ENCODE measurements at regions not wholly inside any gene's neighbourhood (a gene's known extent, or its start where the extent isn't known, plus 50 kb on each side); places are given as distances from the start of the nearest gene placed in this dataset.
A peak's percentile ranks its signal among the peaks of the same experiment; 100 is the strongest.

DNA sequence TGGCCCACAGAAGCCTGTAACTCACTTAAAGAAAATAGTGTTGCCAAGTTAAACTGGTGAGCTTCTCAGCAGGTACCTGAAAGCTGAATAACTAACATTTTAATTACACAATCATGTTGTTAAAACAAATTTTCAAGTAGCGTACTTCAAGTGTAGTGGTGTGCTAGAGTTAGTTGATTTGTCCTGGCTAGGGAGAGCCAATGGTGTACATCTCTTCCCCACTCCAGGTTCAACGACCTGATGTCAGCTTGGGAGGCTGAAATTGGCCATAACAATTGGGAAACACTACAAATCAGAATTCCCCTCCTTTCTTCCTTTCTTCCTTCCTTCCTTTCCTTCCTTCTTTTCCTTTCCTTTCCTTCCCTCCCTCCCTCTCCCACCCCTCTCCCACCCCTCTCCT lies 295.3 kb upstream of the SLC24A2 start:
- no peak overlapping the region for H3K4me2 ChIP-seq (ENCODE audit: insufficient read depth, low read length, poor library complexity, severe bottlenecking)
- no peak overlapping the region for H2BK120ac ChIP-seq (ENCODE audit: low read depth, low read length)
- H3K27me3 ChIP-seq (ENCODE audit: control insufficient read depth in 3 of 3, insufficient read depth in 3 of 3, low read depth in 1 of 3, low read length in 3 of 3) = no peaks in the 10 kb centered on the region

DNA sequence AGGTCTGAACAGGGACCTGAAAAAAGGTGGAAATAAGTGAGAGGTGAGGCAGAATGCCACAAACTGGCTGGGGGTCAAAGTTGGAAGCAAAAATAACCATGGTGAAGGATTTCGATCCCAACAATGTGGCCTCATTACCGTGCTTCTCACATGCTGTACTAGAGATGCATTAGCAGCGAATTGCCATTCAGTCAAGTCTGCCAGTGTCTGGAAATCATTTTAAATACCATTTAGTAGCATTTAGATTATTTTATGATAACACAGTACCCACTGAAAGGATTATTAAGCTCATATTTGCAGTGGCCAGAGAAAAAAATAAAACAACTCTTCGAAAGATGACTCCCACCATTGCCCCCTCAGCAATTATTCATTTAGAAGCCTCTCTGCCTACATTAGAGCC lies 294.6 kb upstream of the SLC24A2 start:
- Histone ChIP-seq H2AK5ac (ENCODE audit: low read depth, low read length) (no peak overlapping the region), H3K4me3 (ENCODE audit: low read length in 2 of 2) (peak overlapping the region in 1 of 2 donors; percentile 2), H3K4me2 (ENCODE audit: insufficient read depth, low read length, poor library complexity, severe bottlenecking) (no peak overlapping the region), H3K27ac (replicated peaks; ENCODE audit: low read length) (no peak overlapping the region), H3K36me3 (replicated peaks in 1 of 2; ENCODE audit: control insufficient read depth in 2 of 2, insufficient read depth in 2 of 2, low read length in 2 of 2) (no peaks in the 10 kb centered on the region), H3K18ac (ENCODE audit: low read length) (no peak overlapping the region), H3K79me1 (ENCODE audit: low read depth, low read length) (no peaks in the 10 kb centered on the region), H3K4me1 (ENCODE audit: control insufficient read depth in 2 of 2, insufficient read depth in 1 of 2, low read depth in 1 of 2, low read length in 2 of 2) (peaks cover 0 to 1% of the 10 kb centered on the region in 2 donors), H3K14ac (ENCODE audit: low read length) (no peak overlapping the region), H4K91ac (ENCODE audit: low read depth, low read length, poor library complexity) (no peak overlapping the region), H2AFZ (ENCODE audit: low read length) (no peak overlapping the region), H3K27me3 (ENCODE audit: control insufficient read depth in 3 of 3, insufficient read depth in 3 of 3, low read depth in 1 of 3, low read length in 3 of 3) (no peaks in the 10 kb centered on the region), H2BK120ac (ENCODE audit: low read depth, low read length) (no peak overlapping the region), H4K8ac (ENCODE audit: low read depth, low read length) (no peak overlapping the region), H3K23ac (ENCODE audit: low read depth, low read length, poor library complexity) (no peak overlapping the region), H2BK5ac (ENCODE audit: low read length) (no peak overlapping the region), H3K9me3 (replicated peaks in 1 of 2; ENCODE audit: control insufficient read depth in 2 of 2, insufficient read depth in 1 of 2, low read depth in 1 of 2, low read length in 2 of 2) (no peaks in the 10 kb centered on the region), H3K9ac (ENCODE audit: low read depth, low read length, poor library complexity) (no peak overlapping the region), H2BK12ac (ENCODE audit: low read length) (no peak overlapping the region), H3K4ac (ENCODE audit: low read length) (no peak overlapping the region), H2BK15ac (ENCODE audit: low read length) (no peak overlapping the region)
- WGBS, 2 donors (ENCODE audit: extremely low coverage in 2 of 2, insufficient read length in 2 of 2, insufficient replicate concordance in 1 of 2) = no CpG with 5 or more reads among the region's 4 CpGs
- DNase-seq (ENCODE audit: low spot score) = no peak

More for the DNA sequence above, 295.3 kb upstream of the SLC24A2 start:
- H3K4me1 ChIP-seq (ENCODE audit: control insufficient read depth in 2 of 2, insufficient read depth in 1 of 2, low read depth in 1 of 2, low read length in 2 of 2) = no peaks in the 10 kb centered on the region
- no peak overlapping the region for H2BK15ac ChIP-seq (ENCODE audit: low read length)
- H2AFZ ChIP-seq (ENCODE audit: low read length) = no peak overlapping the region
- no peak overlapping the region for H3K4me3 ChIP-seq (ENCODE audit: low read length in 2 of 2)
- H4K91ac ChIP-seq (ENCODE audit: low read depth, low read length, poor library complexity) = no peak overlapping the region
- no peak overlapping the region for H3K23ac ChIP-seq (ENCODE audit: low read depth, low read length, poor library complexity)
- no peak overlapping the region for H4K8ac ChIP-seq (ENCODE audit: low read depth, low read length)
- no peak overlapping the region for H3K9ac ChIP-seq (ENCODE audit: low read depth, low read length, poor library complexity)
- H3K79me1 ChIP-seq (ENCODE audit: low read depth, low read length) = no peaks in the 10 kb centered on the region
- no peak overlapping the region for H3K4ac ChIP-seq (ENCODE audit: low read length)
- H2AK5ac ChIP-seq (ENCODE audit: low read depth, low read length) = no peak overlapping the region
- WGBS, 2 donors (ENCODE audit: extremely low coverage in 2 of 2, insufficient read length in 2 of 2, insufficient replicate concordance in 1 of 2) = no CpG with 5 or more reads among the region's 2 CpGs
- no peaks in the 10 kb centered on the region for H3K36me3 ChIP-seq (replicated peaks in 1 of 2; ENCODE audit: control insufficient read depth in 2 of 2, insufficient read depth in 2 of 2, low read length in 2 of 2)
- no peak overlapping the region for H3K18ac ChIP-seq (ENCODE audit: low read length)
- no peak overlapping the region for H2BK12ac ChIP-seq (ENCODE audit: low read length)
- no peak overlapping the region for H3K14ac ChIP-seq (ENCODE audit: low read length)
- DNase-seq (ENCODE audit: low spot score) = no peak
- H3K9me3 ChIP-seq (replicated peaks in 1 of 2; ENCODE audit: control insufficient read depth in 2 of 2, insufficient read depth in 1 of 2, low read depth in 1 of 2, low read length in 2 of 2) = no peaks in the 10 kb centered on the region
- no peak overlapping the region for H3K27ac ChIP-seq (replicated peaks; ENCODE audit: low read length)
- no peak overlapping the region for H2BK5ac ChIP-seq (ENCODE audit: low read length)

DNA sequence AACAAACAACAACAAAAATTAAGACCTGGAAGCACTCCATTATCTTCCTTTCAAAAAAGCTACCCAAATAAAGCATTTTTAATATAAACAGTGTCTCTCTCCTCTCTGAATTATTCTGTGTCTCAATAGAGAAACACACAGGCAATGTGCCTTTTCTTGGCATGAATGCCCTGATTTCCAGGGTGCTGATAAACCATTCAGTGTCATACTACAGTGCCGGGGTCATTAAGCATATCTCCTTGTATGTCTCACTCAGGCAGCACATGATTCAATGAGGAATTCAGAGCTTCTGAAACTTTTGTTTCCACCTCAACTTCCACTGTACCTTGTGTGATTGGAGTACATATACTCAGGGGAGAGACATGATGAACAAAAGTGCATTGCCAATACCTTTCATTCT lies 294.0 kb upstream of the SLC24A2 start:
- Histone ChIP-seq H3K36me3 (replicated peaks in 1 of 2; ENCODE audit: control insufficient read depth in 2 of 2, insufficient read depth in 2 of 2, low read length in 2 of 2) (no peaks in the 10 kb centered on the region), H2BK15ac (ENCODE audit: low read length) (no peak overlapping the region), H2BK5ac (ENCODE audit: low read length) (no peak overlapping the region), H4K91ac (ENCODE audit: low read depth, low read length, poor library complexity) (no peak overlapping the region), H3K4ac (ENCODE audit: low read length) (no peak overlapping the region), H2BK12ac (ENCODE audit: low read length) (no peak overlapping the region), H3K18ac (ENCODE audit: low read length) (no peak overlapping the region), H3K4me3 (ENCODE audit: low read length in 2 of 2) (no peak overlapping the region), H3K4me1 (ENCODE audit: control insufficient read depth in 2 of 2, insufficient read depth in 1 of 2, low read depth in 1 of 2, low read length in 2 of 2) (peaks cover 0 to 2% of the 10 kb centered on the region in 2 donors), H3K79me1 (ENCODE audit: low read depth, low read length) (no peaks in the 10 kb centered on the region), H3K9ac (ENCODE audit: low read depth, low read length, poor library complexity) (no peak overlapping the region), H4K8ac (ENCODE audit: low read depth, low read length) (no peak overlapping the region), H3K27ac (replicated peaks; ENCODE audit: low read length) (no peak overlapping the region), H2BK120ac (ENCODE audit: low read depth, low read length) (no peak overlapping the region), H2AFZ (ENCODE audit: low read length) (no peak overlapping the region), H3K23ac (ENCODE audit: low read depth, low read length, poor library complexity) (no peak overlapping the region), H3K27me3 (ENCODE audit: control insufficient read depth in 3 of 3, insufficient read depth in 3 of 3, low read depth in 1 of 3, low read length in 3 of 3) (no peaks in the 10 kb centered on the region), H3K14ac (ENCODE audit: low read length) (no peak overlapping the region), H3K4me2 (ENCODE audit: insufficient read depth, low read length, poor library complexity, severe bottlenecking) (no peak overlapping the region), H2AK5ac (ENCODE audit: low read depth, low read length) (no peak overlapping the region), H3K9me3 (replicated peaks in 1 of 2; ENCODE audit: control insufficient read depth in 2 of 2, insufficient read depth in 1 of 2, low read depth in 1 of 2, low read length in 2 of 2) (no peaks in the 10 kb centered on the region)
- DNase-seq (ENCODE audit: low spot score) = no peak
- no CpG with 5 or more reads among the region's 1 CpG for WGBS, 2 donors (ENCODE audit: extremely low coverage in 2 of 2, insufficient read length in 2 of 2, insufficient replicate concordance in 1 of 2)

GRCh38 chr9:20082406-20082805 lies 293.6 kb upstream of the SLC24A2 start:
- no peaks in the 10 kb centered on the region for H3K79me1 ChIP-seq (ENCODE audit: low read depth, low read length)
- H3K9ac ChIP-seq (ENCODE audit: low read depth, low read length, poor library complexity) = no peak overlapping the region
- H3K4ac ChIP-seq (ENCODE audit: low read length) = no peak overlapping the region
- H4K91ac ChIP-seq (ENCODE audit: low read depth, low read length, poor library complexity) = no peak overlapping the region
- H4K8ac ChIP-seq (ENCODE audit: low read depth, low read length) = no peak overlapping the region
- H3K27me3 ChIP-seq (ENCODE audit: control insufficient read depth in 3 of 3, insufficient read depth in 3 of 3, low read depth in 1 of 3, low read length in 3 of 3) = no peaks in the 10 kb centered on the region
- no peak overlapping the region for H2BK120ac ChIP-seq (ENCODE audit: low read depth, low read length)
- no CpG with 5 or more reads among the region's 3 CpGs for WGBS, 2 donors (ENCODE audit: extremely low coverage in 2 of 2, insufficient read length in 2 of 2, insufficient replicate concordance in 1 of 2)
- H3K14ac ChIP-seq (ENCODE audit: low read length) = no peak overlapping the region
- no peak overlapping the region for H3K27ac ChIP-seq (replicated peaks; ENCODE audit: low read length)
- no peak overlapping the region for H2AK5ac ChIP-seq (ENCODE audit: low read depth, low read length)
- no peak overlapping the region for H2BK12ac ChIP-seq (ENCODE audit: low read length)
- H3K4me2 ChIP-seq (ENCODE audit: insufficient read depth, low read length, poor library complexity, severe bottlenecking) = no peak overlapping the region
- H2BK5ac ChIP-seq (ENCODE audit: low read length) = no peak overlapping the region
- no peaks in the 10 kb centered on the region for H3K36me3 ChIP-seq (replicated peaks in 1 of 2; ENCODE audit: control insufficient read depth in 2 of 2, insufficient read depth in 2 of 2, low read length in 2 of 2)
- no peak overlapping the region for H3K23ac ChIP-seq (ENCODE audit: low read depth, low read length, poor library complexity)
- no peak overlapping the region for H2BK15ac ChIP-seq (ENCODE audit: low read length)
- peaks cover 0 to 2% of the 10 kb centered on the region in 2 donors for H3K4me1 ChIP-seq (ENCODE audit: control insufficient read depth in 2 of 2, insufficient read depth in 1 of 2, low read depth in 1 of 2, low read length in 2 of 2)
- no peak overlapping the region for H2AFZ ChIP-seq (ENCODE audit: low read length)
- no peak overlapping the region for H3K4me3 ChIP-seq (ENCODE audit: low read length in 2 of 2)
- no peak overlapping the region for H3K18ac ChIP-seq (ENCODE audit: low read length)
- DNase-seq (ENCODE audit: low spot score) = no peak
- H3K9me3 ChIP-seq (replicated peaks in 1 of 2; ENCODE audit: control insufficient read depth in 2 of 2, insufficient read depth in 1 of 2, low read depth in 1 of 2, low read length in 2 of 2) = no peaks in the 10 kb centered on the region

Measured in neuronal stem cell (in vitro differentiated cells).